ENCODE measurements at regions not wholly inside any gene's neighbourhood (a gene's known extent, or its start where the extent isn't known, plus 50 kb on each side); places are given as distances from the start of the nearest gene placed in this dataset.

GRCh38 chr20:48031122-48031521 is 245.8 kb upstream of the SULF2 start:
- no peak for TF ChIP-seq EZH2 (IDR thresholded peaks at IDR 0.05; ENCODE audit: borderline replicate concordance, low read length)
- no peak for TF ChIP-seq CTCF (conservative IDR thresholded peaks at IDR 0.05 in 1 of 2, IDR thresholded peaks at IDR 0.05 in 1 of 2; ENCODE audit: extremely low read depth in 1 of 2, insufficient read depth in 1 of 2, low read depth in 1 of 2, low read length in 2 of 2)

All from mammary epithelial cell (primary cell).